NCI-H748 (cell line): ENCODE measurements at regions not wholly inside any gene's neighbourhood (a gene's known extent, or its start where the extent isn't known, plus 50 kb on each side); places are given as distances from the start of the nearest gene placed in this dataset.
"Not testable (repeated sequence)": the region's sequence is repeated elsewhere in the genome, so short reads cannot be mapped to it uniquely, and the experiment has no call there.

Experiments
- DNase-seq: peaks from one replicate; lab custom pipeline; 2025; ENCODE audit not compliant: unreplicated experiment; lab: John Stamatoyannopoulos, UW

- DNase-seq, result no peak
Measured at GRCh38 chr12:131213896-131214442, 260.3 kb downstream of the ADGRD1 start.

GRCh38 chr12:131214936-131215335 lies 261.2 kb downstream of the ADGRD1 start:
- not testable (repeated sequence) for DNase-seq

GRCh38 chr12:131216587-131216986 lies 262.9 kb downstream of the ADGRD1 start:
- DNase-seq, result not testable (repeated sequence)

GRCh38 chr12:131217024-131217586 lies 263.4 kb downstream of the ADGRD1 start:
- no peak for DNase-seq

- DNase-seq, result no peak
Measured at GRCh38 chr12:131218026-131218922, 264.6 kb downstream of the ADGRD1 start.

GRCh38 chr12:131218923-131219669 lies 265.4 kb downstream of the ADGRD1 start:
- no peak for DNase-seq

GRCh38 chr12:131219670-131220330 lies 266.1 kb downstream of the ADGRD1 start:
- no peak for DNase-seq

GRCh38 chr12:131220331-131220685 lies 266.6 kb downstream of the ADGRD1 start:
- DNase-seq, result no peak

- DNase-seq, result no peak
Measured at GRCh38 chr12:131221061-131221956, 267.6 kb downstream of the ADGRD1 start.

GRCh38 chr12:131221957-131222328 lies 268.2 kb downstream of the ADGRD1 start:
- DNase-seq, result no peak

- DNase-seq, result no peak
Measured at GRCh38 chr12:131222329-131223139, 268.8 kb downstream of the ADGRD1 start.

GRCh38 chr12:131223171-131223761 lies 269.6 kb downstream of the ADGRD1 start:
- DNase-seq, result no peak

GRCh38 chr12:131223791-131224225 lies 270.1 kb downstream of the ADGRD1 start:
- DNase-seq, result no peak

- not testable (repeated sequence) for DNase-seq
Measured at GRCh38 chr12:131224226-131225065, 270.7 kb downstream of the ADGRD1 start.

GRCh38 chr12:131225066-131225380 lies 271.3 kb downstream of the ADGRD1 start:
- DNase-seq, result not testable (repeated sequence)

- no peak for DNase-seq
Measured at GRCh38 chr12:131226345-131227265, 272.9 kb downstream of the ADGRD1 start.

GRCh38 chr12:131227641-131228040 lies 273.9 kb downstream of the ADGRD1 start:
- not testable (repeated sequence) for DNase-seq
